GM12891 (cell line): ENCODE measurements at regions not wholly inside any gene's neighbourhood (a gene's known extent, or its start where the extent isn't known, plus 50 kb on each side); places are given as distances from the start of the nearest gene placed in this dataset.

ENCODE experiments used
- POLR2AphosphoS5 ChIP-seq: IDR thresholded peaks from 2 replicates; pipeline ENCODE4 v1.6.1; 2011; ENCODE audit warnings: low read depth, low read length, control low read depth
- SPI1 ChIP-seq: IDR thresholded peaks from 2 replicates; pipeline ENCODE4 v1.6.1; 2011; ENCODE audit warnings: low read depth, low read length, control low read depth

DNA sequence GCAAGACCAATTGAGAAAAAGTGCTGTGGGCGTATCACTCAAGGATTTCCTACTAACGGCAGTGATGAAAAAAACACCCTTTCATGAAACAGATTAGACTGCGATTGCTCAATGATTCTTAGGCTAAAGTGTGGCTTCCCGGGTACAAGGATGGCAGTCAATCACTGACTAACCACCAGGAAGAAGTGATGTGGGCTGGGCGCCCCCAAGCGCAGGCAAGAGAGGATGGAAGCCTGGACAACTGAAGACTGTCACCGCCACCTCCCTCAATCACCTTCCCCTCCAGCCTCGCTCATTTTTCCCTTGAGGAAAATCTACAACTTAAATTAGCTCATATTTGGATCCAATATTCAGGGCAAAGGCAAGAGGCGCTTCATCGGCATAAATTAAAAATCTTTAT lies 707.2 kb downstream of the MTRR start:
- TF ChIP-seq SPI1 (no peak), POLR2AphosphoS5 (no peak)
